Thymus (tissue), 11 donors: ENCODE measurements at regions not wholly inside any gene's neighbourhood (a gene's known extent, or its start where the extent isn't known, plus 50 kb on each side); places are given as distances from the start of the nearest gene placed in this dataset.
"Not testable (repeated sequence)": the region's sequence is repeated elsewhere in the genome, so short reads cannot be mapped to it uniquely, and the experiment has no call there.

Source experiments
- DNase-seq, 9 donors: peaks; one replicate each; pipeline ENCODE4 v3.0.0-alpha.2; 2013; ENCODE audit warnings: low spot score in 9 of 9, low read depth in 6 of 9, missing footprints in 1 of 9
- H3K27ac ChIP-seq, 2 donors: one replicate each; pipeline ENCODE4 v1.5.1; 2013; ENCODE audit warnings: control low read depth in 1 of 2, low read depth in 1 of 2, low read length in 1 of 2, mild to moderate bottlenecking in 1 of 2, moderate library complexity in 1 of 2
- H3K27me3 ChIP-seq, 2 donors: one replicate each; pipeline ENCODE4 v1.5.1; 2013; ENCODE audit warnings: low read length in 1 of 2; ENCODE audit not compliant: control insufficient read depth in 2 of 2, insufficient read depth in 1 of 2
- H3K36me3 ChIP-seq, 2 donors: one replicate each; pipeline ENCODE4 v1.5.1; 2013; ENCODE audit warnings: low read length in 1 of 2, mild to moderate bottlenecking in 1 of 2, moderate library complexity in 1 of 2; ENCODE audit not compliant: control insufficient read depth in 2 of 2, insufficient read depth in 2 of 2
- H3K4me1 ChIP-seq, 2 donors: one replicate each; pipeline ENCODE4 v1.5.1; 2013; ENCODE audit warnings: low read length in 2 of 2; ENCODE audit not compliant: control insufficient read depth in 2 of 2, insufficient read depth in 2 of 2
- H3K4me3 ChIP-seq, 2 donors: one replicate each; pipeline ENCODE4 v1.5.1; 2013; ENCODE audit warnings: low read length in 2 of 2, control low read depth in 1 of 2, mild to moderate bottlenecking in 1 of 2
- H3K9me3 ChIP-seq, 2 donors: one replicate each; pipeline ENCODE4 v1.5.1; 2013; ENCODE audit warnings: low read length in 1 of 2, mild to moderate bottlenecking in 1 of 2; ENCODE audit not compliant: control insufficient read depth in 2 of 2, insufficient read depth in 1 of 2
- WGBS: extraction: QIAGEN DNeasy Blood & Tissue Kit; methylation state at CpG from one replicate; pipeline ENCODE4 v1.1.7; 2013; 5-methylcytosine and 5-hydroxymethylcytosine counted together
- donor health status: healthy.

- H3K36me3 ChIP-seq, H3K9me3 ChIP-seq, DNase-seq, H3K4me3 ChIP-seq, H3K27ac ChIP-seq, H3K27me3 ChIP-seq: not testable (repeated sequence)
- WGBS: 98% methylated on average over 1 of the region's 2 CpGs
- peaks cover 14 to 19% of the 10 kb centered on the region in 2 donors for H3K4me1 ChIP-seq
Measured at GRCh38 chr19:28538579-28538978, 674.4 kb downstream of the UQCRFS1 start.

GRCh38 chr19:28537896-28538295 is 675.1 kb downstream of the UQCRFS1 start:
- DNase-seq: no peak
- Histone ChIP-seq H3K36me3 (no peaks in the 10 kb centered on the region), H3K4me3 (no peak overlapping the region), H3K27me3 (no peaks in the 10 kb centered on the region), H3K4me1 (peaks cover 10 to 12% of the 10 kb centered on the region in 2 donors), H3K27ac (no peak overlapping the region), H3K9me3 (no peaks in the 10 kb centered on the region)
- 97% methylated on average over 2 of the region's 2 CpGs for WGBS

- no peaks in the 10 kb centered on the region for H3K36me3 ChIP-seq
- no peak for DNase-seq
- no peak overlapping the region for H3K4me3 ChIP-seq
- no peaks in the 10 kb centered on the region for H3K9me3 ChIP-seq
- H3K27ac ChIP-seq: no peak overlapping the region
- H3K27me3 ChIP-seq: no peaks in the 10 kb centered on the region
- peaks cover 5 to 6% of the 10 kb centered on the region in 2 donors for H3K4me1 ChIP-seq
- WGBS: over 99% methylated on average over 2 of the region's 2 CpGs
Measured at GRCh38 chr19:28537079-28537478, 675.9 kb downstream of the UQCRFS1 start.

- H3K9me3 ChIP-seq: no peaks in the 10 kb centered on the region
- H3K27ac ChIP-seq: no peak overlapping the region
- DNase-seq: no peak
- WGBS: 55% methylated on average over 1 of the region's 1 CpG
- no peak overlapping the region for H3K4me3 ChIP-seq
- no peaks in the 10 kb centered on the region for H3K36me3 ChIP-seq
- H3K27me3 ChIP-seq: no peaks in the 10 kb centered on the region
- H3K4me1 ChIP-seq: no peaks in the 10 kb centered on the region
Measured at GRCh38 chr19:28535352-28535775, 677.6 kb downstream of the UQCRFS1 start.

- DNase-seq: no peak
- Histone ChIP-seq H3K9me3 (no peaks in the 10 kb centered on the region), H3K36me3 (no peaks in the 10 kb centered on the region), H3K27me3 (no peaks in the 10 kb centered on the region), H3K27ac (no peak overlapping the region), H3K4me1 (no peaks in the 10 kb centered on the region), H3K4me3 (no peak overlapping the region)
- WGBS: 97% methylated on average over 3 of the region's 3 CpGs
Measured at GRCh38 chr19:28534766-28535351, 678.1 kb downstream of the UQCRFS1 start.

- Histone ChIP-seq H3K9me3 (no peaks in the 10 kb centered on the region), H3K36me3 (no peaks in the 10 kb centered on the region)
- WGBS: 69% methylated on average over 3 of the region's 3 CpGs
Measured at GRCh38 chr19:28532765-28533341, 680.1 kb downstream of the UQCRFS1 start.

GRCh38 chr19:28531979-28532378 is 681.0 kb downstream of the UQCRFS1 start:
- 97% methylated on average over 1 of the region's 1 CpG for WGBS
- H3K27ac ChIP-seq: no peak overlapping the region
- H3K9me3 ChIP-seq: no peaks in the 10 kb centered on the region
- H3K4me1 ChIP-seq: no peaks in the 10 kb centered on the region
- no peaks in the 10 kb centered on the region for H3K27me3 ChIP-seq
- H3K4me3 ChIP-seq: no peak overlapping the region
- H3K36me3 ChIP-seq: no peaks in the 10 kb centered on the region
- no peak for DNase-seq

More at GRCh38 chr19:28532765-28533341, 680.1 kb downstream of the UQCRFS1 start:
- no peaks in the 10 kb centered on the region for H3K27me3 ChIP-seq
- H3K4me1 ChIP-seq: no peaks in the 10 kb centered on the region
- no peak overlapping the region for H3K4me3 ChIP-seq
- no peak for DNase-seq
- no peak overlapping the region for H3K27ac ChIP-seq

- WGBS: 98% methylated on average over 2 of the region's 2 CpGs
- Histone ChIP-seq H3K27me3 (no peaks in the 10 kb centered on the region), H3K27ac (no peak overlapping the region), H3K9me3 (no peaks in the 10 kb centered on the region), H3K36me3 (no peaks in the 10 kb centered on the region), H3K4me3 (no peak overlapping the region), H3K4me1 (no peaks in the 10 kb centered on the region)
- DNase-seq: no peak
Measured at GRCh38 chr19:28530406-28531035, 682.4 kb downstream of the UQCRFS1 start.

GRCh38 chr19:28526038-28526437 is 686.9 kb downstream of the UQCRFS1 start:
- H3K27me3 ChIP-seq: no peaks in the 10 kb centered on the region
- H3K27ac ChIP-seq: no peak overlapping the region
- H3K36me3 ChIP-seq: no peaks in the 10 kb centered on the region
- DNase-seq: no peak
- no peaks in the 10 kb centered on the region for H3K4me1 ChIP-seq
- 86% methylated on average over 2 of the region's 2 CpGs for WGBS
- H3K4me3 ChIP-seq: no peak overlapping the region
- H3K9me3 ChIP-seq: no peaks in the 10 kb centered on the region
